ENCODE measurements at regions not wholly inside any gene's neighbourhood (a gene's known extent, or its start where the extent isn't known, plus 50 kb on each side); places are given as distances from the start of the nearest gene placed in this dataset.
"Not testable (repeated sequence)": the region's sequence is repeated elsewhere in the genome, so short reads cannot be mapped to it uniquely, and the experiment has no call there.

DNA sequence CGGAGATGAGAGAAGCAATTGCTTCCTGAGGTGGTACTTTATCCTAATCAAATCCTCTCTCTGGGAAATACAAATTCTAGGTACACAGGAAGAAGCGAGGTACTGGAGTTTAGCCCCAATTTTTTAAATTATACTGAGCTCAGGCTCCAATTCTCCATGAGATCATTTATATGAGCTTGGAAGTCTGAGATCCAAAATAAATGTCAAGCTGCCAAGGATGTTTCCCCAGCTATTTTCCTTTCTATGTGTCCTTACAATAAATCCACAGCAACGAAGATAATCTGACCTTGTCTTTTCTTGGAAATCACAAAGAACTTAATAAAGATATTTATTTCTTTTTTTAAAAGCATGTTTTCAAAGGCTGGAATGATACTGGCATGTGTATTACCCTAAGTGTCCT is 597.3 kb downstream of the GABRG2 start:
- TF ChIP-seq, protein P1, sequence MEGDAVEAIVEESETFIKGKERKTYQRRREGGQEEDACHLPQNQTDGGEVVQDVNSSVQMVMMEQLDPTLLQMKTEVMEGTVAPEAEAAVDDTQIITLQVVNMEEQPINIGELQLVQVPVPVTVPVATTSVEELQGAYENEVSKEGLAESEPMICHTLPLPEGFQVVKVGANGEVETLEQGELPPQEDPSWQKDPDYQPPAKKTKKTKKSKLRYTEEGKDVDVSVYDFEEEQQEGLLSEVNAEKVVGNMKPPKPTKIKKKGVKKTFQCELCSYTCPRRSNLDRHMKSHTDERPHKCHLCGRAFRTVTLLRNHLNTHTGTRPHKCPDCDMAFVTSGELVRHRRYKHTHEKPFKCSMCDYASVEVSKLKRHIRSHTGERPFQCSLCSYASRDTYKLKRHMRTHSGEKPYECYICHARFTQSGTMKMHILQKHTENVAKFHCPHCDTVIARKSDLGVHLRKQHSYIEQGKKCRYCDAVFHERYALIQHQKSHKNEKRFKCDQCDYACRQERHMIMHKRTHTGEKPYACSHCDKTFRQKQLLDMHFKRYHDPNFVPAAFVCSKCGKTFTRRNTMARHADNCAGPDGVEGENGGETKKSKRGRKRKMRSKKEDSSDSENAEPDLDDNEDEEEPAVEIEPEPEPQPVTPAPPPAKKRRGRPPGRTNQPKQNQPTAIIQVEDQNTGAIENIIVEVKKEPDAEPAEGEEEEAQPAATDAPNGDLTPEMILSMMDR (IDR thresholded peaks at IDR 0.05; ENCODE audit: insufficient read depth, low read length) = no peak
- no peak overlapping the region for H3K4me3 ChIP-seq (ENCODE audit: low read depth, low read length)
- DNase-seq (ENCODE audit: low read depth) = no peak

DNA sequence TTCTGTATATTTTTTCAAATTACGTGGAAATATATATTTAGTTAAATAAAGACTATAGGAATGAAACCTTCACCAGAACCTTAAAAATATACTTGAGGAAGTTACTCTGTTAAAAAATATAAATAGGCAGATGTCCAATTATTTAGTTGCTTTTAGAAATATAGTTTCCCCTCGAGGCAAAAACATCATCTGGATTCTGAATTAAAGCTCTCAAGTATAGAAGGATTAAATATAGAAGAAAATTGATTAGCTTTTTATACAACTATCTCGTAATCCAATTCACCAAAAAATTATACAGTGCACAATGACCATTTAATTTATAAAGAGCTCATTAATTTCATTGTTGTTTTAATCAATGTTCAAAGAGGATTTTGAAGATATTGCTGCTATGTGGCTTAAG is 601.4 kb downstream of the GABRG2 start:
- no peak overlapping the region for H3K4me3 ChIP-seq (ENCODE audit: low read depth, low read length)
- DNase-seq (ENCODE audit: low read depth) = no peak

DNA sequence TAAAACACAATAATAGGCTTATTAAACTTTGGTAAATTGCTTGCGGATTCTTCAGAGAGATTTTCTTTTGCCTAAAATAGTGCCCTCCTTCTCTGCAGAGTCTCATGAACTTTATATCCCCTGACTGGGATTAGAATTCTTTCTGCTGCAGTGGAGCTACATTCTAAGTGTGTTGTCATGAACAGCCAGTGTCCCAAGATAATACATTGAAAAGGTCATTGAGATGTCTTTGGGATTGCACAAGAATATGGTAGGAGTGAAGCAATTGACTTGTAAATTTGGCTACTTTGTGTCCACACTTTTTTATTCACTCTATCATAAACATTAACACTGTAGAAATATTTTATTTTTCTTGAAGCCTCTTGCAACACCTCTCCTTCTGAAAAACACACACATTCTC is 604.5 kb downstream of the GABRG2 start:
- H3K4me3 ChIP-seq (ENCODE audit: low read depth, low read length) = no peak overlapping the region
- no peak for DNase-seq (ENCODE audit: low read depth)
- TF ChIP-seq, protein P1 (IDR thresholded peaks at IDR 0.05; ENCODE audit: insufficient read depth, low read length) = no peak

More for the DNA sequence above, 601.4 kb downstream of the GABRG2 start:
- TF ChIP-seq, protein P1 (IDR thresholded peaks at IDR 0.05; ENCODE audit: insufficient read depth, low read length) = no peak

DNA sequence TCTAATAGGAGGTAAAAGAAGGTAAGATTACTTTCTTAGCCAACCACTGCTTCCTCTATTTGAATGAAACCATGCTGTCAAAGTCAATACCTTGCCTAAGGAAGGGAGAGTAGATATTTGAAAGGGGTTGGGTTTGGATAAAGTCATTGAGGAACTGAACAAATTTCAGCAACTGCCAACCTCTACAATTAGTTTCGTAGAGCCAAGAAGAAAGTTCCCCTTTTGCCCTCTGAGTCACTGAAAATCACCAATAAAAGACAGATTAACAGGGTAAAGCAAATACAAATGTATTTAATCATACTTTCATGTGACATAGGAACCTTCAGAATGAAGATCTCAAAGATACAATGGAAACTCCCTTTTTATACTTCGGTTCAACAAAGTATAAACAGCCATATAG is 615.7 kb downstream of the GABRG2 start:
- DNase-seq (ENCODE audit: low read depth) = no peak
- H3K4me3 ChIP-seq (ENCODE audit: low read depth, low read length) = no peak overlapping the region
- TF ChIP-seq, protein P1 (IDR thresholded peaks at IDR 0.05; ENCODE audit: insufficient read depth, low read length) = no peak

DNA sequence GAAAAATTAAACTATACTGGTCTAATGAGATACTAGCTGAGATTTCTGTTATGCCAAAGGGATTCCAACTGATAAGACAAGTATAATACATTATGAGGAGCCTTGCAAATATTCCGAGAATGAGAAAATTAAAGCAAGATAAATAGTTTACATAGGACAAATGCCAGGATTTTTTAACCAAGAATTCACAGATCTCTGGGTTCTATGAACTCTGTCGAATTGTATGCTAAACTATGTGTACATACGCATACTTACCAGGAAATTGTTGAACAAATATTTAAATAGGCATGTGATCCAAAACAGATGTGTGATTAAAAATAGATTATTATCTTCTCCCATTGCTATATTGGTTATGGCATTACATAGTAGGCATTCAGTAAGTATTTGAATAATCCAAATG is 616.6 kb downstream of the GABRG2 start:
- H3K4me3 ChIP-seq (ENCODE audit: low read depth, low read length) = no peak overlapping the region
- DNase-seq (ENCODE audit: low read depth) = no peak
- TF ChIP-seq, protein P1 (IDR thresholded peaks at IDR 0.05; ENCODE audit: insufficient read depth, low read length) = no peak

DNA sequence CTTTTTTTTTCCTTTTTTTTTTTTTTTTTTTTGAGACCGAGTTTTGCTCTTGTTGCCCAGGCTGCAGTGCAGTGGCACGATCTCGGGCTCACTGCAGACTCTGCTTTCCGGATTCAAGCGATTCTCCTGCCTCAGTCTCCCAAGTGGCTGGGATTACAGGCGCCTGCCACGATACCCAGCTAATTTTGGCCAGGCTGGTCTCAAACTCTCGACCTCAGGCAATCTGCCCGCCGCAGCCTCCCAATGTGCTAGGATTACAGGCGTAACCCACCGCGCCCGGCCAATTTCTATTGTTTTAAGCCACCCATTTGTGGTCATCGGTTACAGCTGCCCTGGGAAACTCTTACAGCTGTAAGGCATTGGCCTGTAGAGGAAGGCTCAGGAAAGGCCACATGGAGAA is 617.7 kb downstream of the GABRG2 start:
- TF ChIP-seq, protein P1 (IDR thresholded peaks at IDR 0.05; ENCODE audit: insufficient read depth, low read length) = no peak
- DNase-seq (ENCODE audit: low read depth) = no peak
- H3K4me3 ChIP-seq (ENCODE audit: low read depth, low read length) = no peak overlapping the region

DNA sequence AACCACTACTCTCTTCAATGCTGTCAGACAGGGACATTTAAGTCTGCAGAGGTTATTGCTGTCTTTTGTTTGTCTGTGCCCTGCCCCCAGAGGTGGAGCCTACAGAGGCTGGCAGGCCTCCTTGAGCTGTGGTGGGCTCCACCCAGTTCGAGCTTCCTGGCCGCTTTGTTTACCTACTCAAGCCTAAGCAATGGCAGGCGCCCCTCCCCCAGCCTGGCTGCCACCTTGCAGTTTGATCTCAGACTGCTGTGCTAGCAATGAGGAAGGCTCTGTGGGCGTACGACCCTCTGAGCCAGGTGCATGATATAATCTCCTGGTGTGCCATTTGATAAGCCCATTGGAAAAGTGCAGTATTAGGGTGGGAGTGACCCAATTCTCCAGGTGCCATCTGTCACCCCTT is 628.7 kb downstream of the GABRG2 start:
- not testable (repeated sequence) for DNase-seq (ENCODE audit: low read depth); H3K4me3 ChIP-seq (ENCODE audit: low read depth, low read length)
